ENCODE measurements at regions not wholly inside any gene's neighbourhood (a gene's known extent, or its start where the extent isn't known, plus 50 kb on each side); places are given as distances from the start of the nearest gene placed in this dataset.
"Not testable (repeated sequence)": the region's sequence is repeated elsewhere in the genome, so short reads cannot be mapped to it uniquely, and the experiment has no call there.

- not testable (repeated sequence) for H3K9me3 ChIP-seq (ENCODE audit: control insufficient read depth, insufficient read depth, low read length); H3K27me3 ChIP-seq (ENCODE audit: control insufficient read depth, insufficient read depth, low read length); H3K4me1 ChIP-seq (ENCODE audit: control insufficient read depth, insufficient read depth, low read length); DNase-seq (ENCODE audit: low read depth in 4 of 6, low spot score in 6 of 6); H3K36me3 ChIP-seq (ENCODE audit: control insufficient read depth, insufficient read depth, low read length); H3K27ac ChIP-seq (ENCODE audit: low read depth, low read length); H3K4me3 ChIP-seq (ENCODE audit: low read depth, low read length)
- WGBS (ENCODE audit: insufficient coverage), result no CpG with 5 or more reads among the region's 6 CpGs
Observed at GRCh38 chr2:87311896-87312441, 290.3 kb upstream of the PLGLB1 start.

GRCh38 chr2:87314622-87315021 is 293.0 kb upstream of the PLGLB1 start:
- not testable (repeated sequence) for H3K36me3 ChIP-seq (ENCODE audit: control insufficient read depth, insufficient read depth, low read length); H3K4me1 ChIP-seq (ENCODE audit: control insufficient read depth, insufficient read depth, low read length); DNase-seq (ENCODE audit: low read depth in 4 of 6, low spot score in 6 of 6); H3K27me3 ChIP-seq (ENCODE audit: control insufficient read depth, insufficient read depth, low read length); H3K4me3 ChIP-seq (ENCODE audit: low read depth, low read length); H3K27ac ChIP-seq (ENCODE audit: low read depth, low read length); H3K9me3 ChIP-seq (ENCODE audit: control insufficient read depth, insufficient read depth, low read length)
- no CpG with 5 or more reads among the region's 3 CpGs for WGBS (ENCODE audit: insufficient coverage)

GRCh38 chr2:87315183-87315902 is 293.7 kb upstream of the PLGLB1 start:
- WGBS (ENCODE audit: insufficient coverage), result no CpG with 5 or more reads among the region's 6 CpGs
- not testable (repeated sequence) for H3K9me3 ChIP-seq (ENCODE audit: control insufficient read depth, insufficient read depth, low read length)

GRCh38 chr2:87317193-87317592 is 295.5 kb upstream of the PLGLB1 start:
- WGBS (ENCODE audit: insufficient coverage), result no CpG with 5 or more reads among the region's 1 CpG
- H3K4me3 ChIP-seq (ENCODE audit: low read depth, low read length); H3K27ac ChIP-seq (ENCODE audit: low read depth, low read length); H3K9me3 ChIP-seq (ENCODE audit: control insufficient read depth, insufficient read depth, low read length); H3K4me1 ChIP-seq (ENCODE audit: control insufficient read depth, insufficient read depth, low read length); DNase-seq (ENCODE audit: low read depth in 4 of 6, low spot score in 6 of 6); H3K27me3 ChIP-seq (ENCODE audit: control insufficient read depth, insufficient read depth, low read length); H3K36me3 ChIP-seq (ENCODE audit: control insufficient read depth, insufficient read depth, low read length): not testable (repeated sequence)

More at GRCh38 chr2:87315183-87315902, 293.7 kb upstream of the PLGLB1 start:
- H3K4me1 ChIP-seq (ENCODE audit: control insufficient read depth, insufficient read depth, low read length); H3K36me3 ChIP-seq (ENCODE audit: control insufficient read depth, insufficient read depth, low read length); H3K27ac ChIP-seq (ENCODE audit: low read depth, low read length); H3K27me3 ChIP-seq (ENCODE audit: control insufficient read depth, insufficient read depth, low read length); DNase-seq (ENCODE audit: low read depth in 4 of 6, low spot score in 6 of 6); H3K4me3 ChIP-seq (ENCODE audit: low read depth, low read length): not testable (repeated sequence)

GRCh38 chr2:87318814-87319491 is 297.3 kb upstream of the PLGLB1 start:
- H3K9me3 ChIP-seq (ENCODE audit: control insufficient read depth, insufficient read depth, low read length); H3K27me3 ChIP-seq (ENCODE audit: control insufficient read depth, insufficient read depth, low read length); H3K27ac ChIP-seq (ENCODE audit: low read depth, low read length); H3K4me1 ChIP-seq (ENCODE audit: control insufficient read depth, insufficient read depth, low read length); DNase-seq (ENCODE audit: low read depth in 4 of 6, low spot score in 6 of 6); H3K36me3 ChIP-seq (ENCODE audit: control insufficient read depth, insufficient read depth, low read length); H3K4me3 ChIP-seq (ENCODE audit: low read depth, low read length): not testable (repeated sequence)
- WGBS (ENCODE audit: insufficient coverage), result no CpG with 5 or more reads among the region's 2 CpGs

GRCh38 chr2:87319705-87320104 is 298.1 kb upstream of the PLGLB1 start:
- not testable (repeated sequence) for H3K4me3 ChIP-seq (ENCODE audit: low read depth, low read length); H3K4me1 ChIP-seq (ENCODE audit: control insufficient read depth, insufficient read depth, low read length); H3K9me3 ChIP-seq (ENCODE audit: control insufficient read depth, insufficient read depth, low read length); H3K36me3 ChIP-seq (ENCODE audit: control insufficient read depth, insufficient read depth, low read length); DNase-seq (ENCODE audit: low read depth in 4 of 6, low spot score in 6 of 6); H3K27me3 ChIP-seq (ENCODE audit: control insufficient read depth, insufficient read depth, low read length); H3K27ac ChIP-seq (ENCODE audit: low read depth, low read length)
- WGBS (ENCODE audit: insufficient coverage), result no CpG with 5 or more reads among the region's 2 CpGs

- H3K27ac ChIP-seq (ENCODE audit: low read depth, low read length); DNase-seq (ENCODE audit: low read depth in 4 of 6, low spot score in 6 of 6); H3K27me3 ChIP-seq (ENCODE audit: control insufficient read depth, insufficient read depth, low read length); H3K4me3 ChIP-seq (ENCODE audit: low read depth, low read length); H3K36me3 ChIP-seq (ENCODE audit: control insufficient read depth, insufficient read depth, low read length); H3K9me3 ChIP-seq (ENCODE audit: control insufficient read depth, insufficient read depth, low read length); H3K4me1 ChIP-seq (ENCODE audit: control insufficient read depth, insufficient read depth, low read length): not testable (repeated sequence)
- no CpG with 5 or more reads among the region's 9 CpGs for WGBS (ENCODE audit: insufficient coverage)
Observed at GRCh38 chr2:87321201-87321600, 299.6 kb upstream of the PLGLB1 start.

GRCh38 chr2:87324335-87325041 is 302.8 kb upstream of the PLGLB1 start:
- H3K36me3 ChIP-seq (ENCODE audit: control insufficient read depth, insufficient read depth, low read length); H3K4me1 ChIP-seq (ENCODE audit: control insufficient read depth, insufficient read depth, low read length); DNase-seq (ENCODE audit: low read depth in 4 of 6, low spot score in 6 of 6); H3K4me3 ChIP-seq (ENCODE audit: low read depth, low read length); H3K9me3 ChIP-seq (ENCODE audit: control insufficient read depth, insufficient read depth, low read length); H3K27ac ChIP-seq (ENCODE audit: low read depth, low read length); H3K27me3 ChIP-seq (ENCODE audit: control insufficient read depth, insufficient read depth, low read length): not testable (repeated sequence)
- WGBS (ENCODE audit: insufficient coverage), result no CpG with 5 or more reads among the region's 6 CpGs

- not testable (repeated sequence) for H3K9me3 ChIP-seq (ENCODE audit: control insufficient read depth, insufficient read depth, low read length); H3K4me1 ChIP-seq (ENCODE audit: control insufficient read depth, insufficient read depth, low read length); DNase-seq (ENCODE audit: low read depth in 4 of 6, low spot score in 6 of 6); H3K27ac ChIP-seq (ENCODE audit: low read depth, low read length); H3K36me3 ChIP-seq (ENCODE audit: control insufficient read depth, insufficient read depth, low read length); H3K4me3 ChIP-seq (ENCODE audit: low read depth, low read length); H3K27me3 ChIP-seq (ENCODE audit: control insufficient read depth, insufficient read depth, low read length)
- no CpG with 5 or more reads among the region's 12 CpGs for WGBS (ENCODE audit: insufficient coverage)
Observed at GRCh38 chr2:87325042-87325910, 303.6 kb upstream of the PLGLB1 start.

Data from spinal cord (tissue), 9 donors.